ENCODE measurements at regions not wholly inside any gene's neighbourhood (a gene's known extent, or its start where the extent isn't known, plus 50 kb on each side); places are given as distances from the start of the nearest gene placed in this dataset.

DNA sequence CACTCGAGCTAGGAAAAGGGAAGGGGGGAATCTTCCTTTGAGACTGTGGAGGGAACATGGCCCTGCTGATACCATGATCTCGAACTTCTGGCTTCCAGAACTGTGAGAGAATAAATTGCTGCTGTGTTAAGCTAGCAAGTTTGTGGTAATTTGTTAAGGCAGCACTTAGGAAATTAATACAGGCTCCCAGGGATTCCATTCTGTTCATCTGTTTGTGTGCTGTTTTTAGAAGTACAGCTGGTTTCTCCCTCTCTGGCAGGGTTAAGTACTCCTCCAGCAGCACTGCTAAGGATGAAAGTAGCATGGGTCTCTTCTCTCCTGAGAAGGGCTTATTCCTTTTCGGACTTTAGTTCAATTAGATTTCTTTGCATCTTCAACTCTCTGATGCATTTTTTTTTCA, 268.3 kb downstream of the HHIPL2 start:
- no peaks in the 10 kb centered on the region for H3K27me3 ChIP-seq (ENCODE audit: insufficient read depth, low read length)
- BruUV-seq (replicated peaks), result no TSS peak
- H2AFZ ChIP-seq (ENCODE audit: low read depth, low read length, poor library complexity, severe bottlenecking), result no peak overlapping the region
- ChIA-PET CTCF (no interaction called here), RAD21 (ENCODE audit: low non-redundant PET in 1 of 2, low total read pairs in 2 of 2, uncharacterized antibody in 2 of 2, unreplicated experiment in 2 of 2) (no interaction called here), POLR2A (no interaction called here)
- DNase-seq (ENCODE audit: low read depth, low spot score), result no peak
- no peak overlapping the region for H3K27ac ChIP-seq (ENCODE audit: low read depth, low read length)
- H3K4me3 ChIP-seq (replicated peaks in 1 of 2; ENCODE audit: low read depth in 1 of 2, low read length in 2 of 2), result no peak overlapping the region
- H4K20me1 ChIP-seq (ENCODE audit: insufficient read depth), result no peaks in the 10 kb centered on the region
- no peaks in the 10 kb centered on the region for H3K9me3 ChIP-seq (ENCODE audit: control insufficient read depth in 1 of 2, insufficient read depth in 1 of 2, low read depth in 1 of 2, low read length in 2 of 2)
- no peaks in the 10 kb centered on the region for H3K79me2 ChIP-seq (ENCODE audit: insufficient read depth, low read length)
- no peak overlapping the region for H3K4me2 ChIP-seq (ENCODE audit: low read length)
- no peaks in the 10 kb centered on the region for H3K36me3 ChIP-seq (ENCODE audit: control insufficient read depth in 1 of 2, insufficient read depth in 2 of 2, low read length in 2 of 2)
- H3K9ac ChIP-seq (ENCODE audit: low read length), result no peak overlapping the region
- no peaks in the 10 kb centered on the region for H3K9me2 ChIP-seq (ENCODE audit: insufficient read depth)
- no peak for ATAC-seq
- no peaks in the 10 kb centered on the region for H3K4me1 ChIP-seq (ENCODE audit: control insufficient read depth in 1 of 2, insufficient read depth in 2 of 2, low read length in 2 of 2)
- intact Hi-C loops (cut with micrococcal nuclease), result no loop called here
- TF ChIP-seq ZFX (IDR thresholded peaks at IDR 0.05), result no peak
- TF ChIP-seq ZNF274 (IDR thresholded peaks at IDR 0.05; ENCODE audit: low read depth, low read length), result no peak
- TF ChIP-seq TCF7L2 (IDR thresholded peaks at IDR 0.05; ENCODE audit: borderline replicate concordance, extremely low read depth, insufficient read depth, insufficient read length), result no peak
- TF ChIP-seq, protein P1, sequence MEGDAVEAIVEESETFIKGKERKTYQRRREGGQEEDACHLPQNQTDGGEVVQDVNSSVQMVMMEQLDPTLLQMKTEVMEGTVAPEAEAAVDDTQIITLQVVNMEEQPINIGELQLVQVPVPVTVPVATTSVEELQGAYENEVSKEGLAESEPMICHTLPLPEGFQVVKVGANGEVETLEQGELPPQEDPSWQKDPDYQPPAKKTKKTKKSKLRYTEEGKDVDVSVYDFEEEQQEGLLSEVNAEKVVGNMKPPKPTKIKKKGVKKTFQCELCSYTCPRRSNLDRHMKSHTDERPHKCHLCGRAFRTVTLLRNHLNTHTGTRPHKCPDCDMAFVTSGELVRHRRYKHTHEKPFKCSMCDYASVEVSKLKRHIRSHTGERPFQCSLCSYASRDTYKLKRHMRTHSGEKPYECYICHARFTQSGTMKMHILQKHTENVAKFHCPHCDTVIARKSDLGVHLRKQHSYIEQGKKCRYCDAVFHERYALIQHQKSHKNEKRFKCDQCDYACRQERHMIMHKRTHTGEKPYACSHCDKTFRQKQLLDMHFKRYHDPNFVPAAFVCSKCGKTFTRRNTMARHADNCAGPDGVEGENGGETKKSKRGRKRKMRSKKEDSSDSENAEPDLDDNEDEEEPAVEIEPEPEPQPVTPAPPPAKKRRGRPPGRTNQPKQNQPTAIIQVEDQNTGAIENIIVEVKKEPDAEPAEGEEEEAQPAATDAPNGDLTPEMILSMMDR (IDR thresholded peaks at IDR 0.05 in 2 of 3, conservative IDR thresholded peaks at IDR 0.05 in 1 of 3; ENCODE audit: borderline replicate concordance in 1 of 3, insufficient read depth in 1 of 3, low read depth in 2 of 3, low read length in 2 of 3), result no peak
- no peak for TF ChIP-seq SP1 (IDR thresholded peaks at IDR 0.05; ENCODE audit: low read depth)
- TF ChIP-seq POLR2AphosphoS5 (IDR thresholded peaks at IDR 0.05; ENCODE audit: low read depth, low read length), result no peak
- TF ChIP-seq EZH2phosphoT487 (IDR thresholded peaks at IDR 0.05; ENCODE audit: borderline replicate concordance), result no peak
- TF ChIP-seq, protein P2, sequence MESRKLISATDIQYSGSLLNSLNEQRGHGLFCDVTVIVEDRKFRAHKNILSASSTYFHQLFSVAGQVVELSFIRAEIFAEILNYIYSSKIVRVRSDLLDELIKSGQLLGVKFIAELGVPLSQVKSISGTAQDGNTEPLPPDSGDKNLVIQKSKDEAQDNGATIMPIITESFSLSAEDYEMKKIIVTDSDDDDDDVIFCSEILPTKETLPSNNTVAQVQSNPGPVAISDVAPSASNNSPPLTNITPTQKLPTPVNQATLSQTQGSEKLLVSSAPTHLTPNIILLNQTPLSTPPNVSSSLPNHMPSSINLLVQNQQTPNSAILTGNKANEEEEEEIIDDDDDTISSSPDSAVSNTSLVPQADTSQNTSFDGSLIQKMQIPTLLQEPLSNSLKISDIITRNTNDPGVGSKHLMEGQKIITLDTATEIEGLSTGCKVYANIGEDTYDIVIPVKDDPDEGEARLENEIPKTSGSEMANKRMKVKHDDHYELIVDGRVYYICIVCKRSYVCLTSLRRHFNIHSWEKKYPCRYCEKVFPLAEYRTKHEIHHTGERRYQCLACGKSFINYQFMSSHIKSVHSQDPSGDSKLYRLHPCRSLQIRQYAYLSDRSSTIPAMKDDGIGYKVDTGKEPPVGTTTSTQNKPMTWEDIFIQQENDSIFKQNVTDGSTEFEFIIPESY (IDR thresholded peaks at IDR 0.05; ENCODE audit: extremely low read depth, insufficient replicate concordance, low read length), result no peak
- TF ChIP-seq SIN3A (IDR thresholded peaks at IDR 0.05; ENCODE audit: low read depth), result no peak
- TF ChIP-seq, protein P3, sequence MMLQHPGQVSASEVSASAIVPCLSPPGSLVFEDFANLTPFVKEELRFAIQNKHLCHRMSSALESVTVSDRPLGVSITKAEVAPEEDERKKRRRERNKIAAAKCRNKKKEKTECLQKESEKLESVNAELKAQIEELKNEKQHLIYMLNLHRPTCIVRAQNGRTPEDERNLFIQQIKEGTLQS (IDR thresholded peaks at IDR 0.05), result no peak
- TF ChIP-seq, protein P4, sequence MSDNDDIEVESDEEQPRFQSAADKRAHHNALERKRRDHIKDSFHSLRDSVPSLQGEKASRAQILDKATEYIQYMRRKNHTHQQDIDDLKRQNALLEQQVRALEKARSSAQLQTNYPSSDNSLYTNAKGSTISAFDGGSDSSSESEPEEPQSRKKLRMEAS (IDR thresholded peaks at IDR 0.05), result no peak
- no peak for TF ChIP-seq FOSL1 (IDR thresholded peaks at IDR 0.05; ENCODE audit: low read depth)
- TF ChIP-seq SRF (IDR thresholded peaks at IDR 0.05; ENCODE audit: low read depth), result no peak
- no peak for TF ChIP-seq CBX3 (IDR thresholded peaks at IDR 0.05; ENCODE audit: low read depth)

Measured in HCT116 (cell line).